ENCODE measurements at regions not wholly inside any gene's neighbourhood (a gene's known extent, or its start where the extent isn't known, plus 50 kb on each side); places are given as distances from the start of the nearest gene placed in this dataset.

DNA sequence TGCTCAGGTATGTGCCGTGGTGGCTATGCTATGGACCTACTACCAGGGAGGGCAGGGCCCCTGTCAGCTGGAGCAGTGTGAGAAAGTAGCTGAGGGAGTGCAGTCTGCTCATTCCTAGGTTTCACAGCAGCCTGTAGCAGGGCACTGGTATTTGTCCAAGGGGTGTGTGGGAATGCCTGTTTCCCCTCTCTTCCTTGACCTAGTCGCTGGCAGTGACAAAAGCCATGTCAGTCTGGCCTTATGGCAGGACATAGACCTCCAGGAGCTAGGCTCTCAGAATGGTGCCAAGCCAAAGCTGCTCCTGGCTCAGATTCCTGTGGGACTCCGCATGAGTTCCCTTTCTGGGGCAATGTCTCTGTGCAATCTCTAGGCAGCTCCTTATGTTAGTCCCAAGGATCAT, 253.9 kb upstream of the TYRP1 start:
- H3K56ac ChIP-seq (ENCODE audit: extremely low read depth, insufficient read depth, low read length): no peak overlapping the region
- no peak overlapping the region for H3K4me3 ChIP-seq (ENCODE audit: insufficient read depth, low read depth, low read length)
- no peak for ATAC-seq (ENCODE audit: low read depth)
- DNase-seq: no peak
- H4K5ac ChIP-seq (ENCODE audit: low read depth, low read length): no peak overlapping the region
- dilution Hi-C loops (cut with HindIII; ENCODE audit: low sequenced_read_pairs, unreplicated experiment) (no loop called here), intact Hi-C loops (cut with micrococcal nuclease) (no loop called here), in situ Hi-C loops (cut with MboI; ENCODE audit: low sequenced_read_pairs) (no loop called here)
- no peaks in the 10 kb centered on the region for H3K36me3 ChIP-seq (ENCODE audit: control insufficient read depth, insufficient read depth, low read length)
- H2AK9ac ChIP-seq (replicated peaks; ENCODE audit: low read depth, low read length, poor library complexity): no peak overlapping the region
- no peaks in the 10 kb centered on the region for H3K79me1 ChIP-seq (ENCODE audit: low read depth in 1 of 2, low read length in 2 of 2)
- no TSS peak for BruUV-seq (replicated peaks)
- H2BK120ac ChIP-seq (ENCODE audit: low read depth, low read length): no peak overlapping the region
- H3K4ac ChIP-seq (ENCODE audit: low read depth, low read length): no peak overlapping the region
- H3K27me3 ChIP-seq (ENCODE audit: control insufficient read depth, insufficient read depth, low read length): no peaks in the 10 kb centered on the region
- no peak overlapping the region for H4K8ac ChIP-seq (ENCODE audit: low read depth in 2 of 2, low read length in 2 of 2)
- no peak overlapping the region for H3K4me2 ChIP-seq (ENCODE audit: low read depth, low read length)
- H3K4me1 ChIP-seq (ENCODE audit: control insufficient read depth, insufficient read depth, low read length): no peaks in the 10 kb centered on the region
- no peak overlapping the region for H3K27ac ChIP-seq (ENCODE audit: insufficient read depth, low read length)
- WGBS, 2 experiments (ENCODE audit: extremely low coverage in 2 of 2, insufficient read length in 1 of 2): no CpG with 5 or more reads among the region's 3 CpGs
- no peak overlapping the region for H3K9ac ChIP-seq (ENCODE audit: low read depth, low read length)
- H3K18ac ChIP-seq (ENCODE audit: low read depth, low read length): no peak overlapping the region
- no peak overlapping the region for H2BK5ac ChIP-seq (ENCODE audit: low read depth, low read length, poor library complexity, severe bottlenecking)
- no peak overlapping the region for H4K91ac ChIP-seq (ENCODE audit: insufficient read depth, low read depth, low read length)
- no peaks in the 10 kb centered on the region; the same call in 1 of the 2 replicates for H3K9me3 ChIP-seq (ENCODE audit: control insufficient read depth, insufficient read depth, low read length)
- H4K20me1 ChIP-seq (ENCODE audit: insufficient read depth, low read length): no peaks in the 10 kb centered on the region
- no peak overlapping the region for H2AK5ac ChIP-seq (ENCODE audit: low read depth, low read length)
- no peaks in the 10 kb centered on the region for H3K9me1 ChIP-seq (ENCODE audit: insufficient read depth, low read length)
- H2AFZ ChIP-seq (replicated peaks; ENCODE audit: low read length, poor library complexity): no peak overlapping the region
- no peak for TF ChIP-seq MAFK (IDR thresholded peaks at IDR 0.05; ENCODE audit: low read depth, low read length)
- TF ChIP-seq, protein P1, sequence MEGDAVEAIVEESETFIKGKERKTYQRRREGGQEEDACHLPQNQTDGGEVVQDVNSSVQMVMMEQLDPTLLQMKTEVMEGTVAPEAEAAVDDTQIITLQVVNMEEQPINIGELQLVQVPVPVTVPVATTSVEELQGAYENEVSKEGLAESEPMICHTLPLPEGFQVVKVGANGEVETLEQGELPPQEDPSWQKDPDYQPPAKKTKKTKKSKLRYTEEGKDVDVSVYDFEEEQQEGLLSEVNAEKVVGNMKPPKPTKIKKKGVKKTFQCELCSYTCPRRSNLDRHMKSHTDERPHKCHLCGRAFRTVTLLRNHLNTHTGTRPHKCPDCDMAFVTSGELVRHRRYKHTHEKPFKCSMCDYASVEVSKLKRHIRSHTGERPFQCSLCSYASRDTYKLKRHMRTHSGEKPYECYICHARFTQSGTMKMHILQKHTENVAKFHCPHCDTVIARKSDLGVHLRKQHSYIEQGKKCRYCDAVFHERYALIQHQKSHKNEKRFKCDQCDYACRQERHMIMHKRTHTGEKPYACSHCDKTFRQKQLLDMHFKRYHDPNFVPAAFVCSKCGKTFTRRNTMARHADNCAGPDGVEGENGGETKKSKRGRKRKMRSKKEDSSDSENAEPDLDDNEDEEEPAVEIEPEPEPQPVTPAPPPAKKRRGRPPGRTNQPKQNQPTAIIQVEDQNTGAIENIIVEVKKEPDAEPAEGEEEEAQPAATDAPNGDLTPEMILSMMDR (conservative IDR thresholded peaks at IDR 0.05; ENCODE audit: low read depth, low read length): no peak
- TF ChIP-seq POLR2A (IDR thresholded peaks at IDR 0.05; ENCODE audit: low read depth, low read length): no peak
- TF ChIP-seq, protein P2, sequence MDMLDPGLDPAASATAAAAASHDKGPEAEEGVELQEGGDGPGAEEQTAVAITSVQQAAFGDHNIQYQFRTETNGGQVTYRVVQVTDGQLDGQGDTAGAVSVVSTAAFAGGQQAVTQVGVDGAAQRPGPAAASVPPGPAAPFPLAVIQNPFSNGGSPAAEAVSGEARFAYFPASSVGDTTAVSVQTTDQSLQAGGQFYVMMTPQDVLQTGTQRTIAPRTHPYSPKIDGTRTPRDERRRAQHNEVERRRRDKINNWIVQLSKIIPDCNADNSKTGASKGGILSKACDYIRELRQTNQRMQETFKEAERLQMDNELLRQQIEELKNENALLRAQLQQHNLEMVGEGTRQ (IDR thresholded peaks at IDR 0.05; ENCODE audit: low read depth, low read length): no peak
- no peak for TF ChIP-seq RAD21 (IDR thresholded peaks at IDR 0.05; ENCODE audit: low read length)
- TF ChIP-seq SMC3 (IDR thresholded peaks at IDR 0.05; ENCODE audit: low read depth, low read length): no peak
- TF ChIP-seq BHLHE40 (IDR thresholded peaks at IDR 0.05; ENCODE audit: low read depth, low read length): no peak
- TF ChIP-seq, protein P3, sequence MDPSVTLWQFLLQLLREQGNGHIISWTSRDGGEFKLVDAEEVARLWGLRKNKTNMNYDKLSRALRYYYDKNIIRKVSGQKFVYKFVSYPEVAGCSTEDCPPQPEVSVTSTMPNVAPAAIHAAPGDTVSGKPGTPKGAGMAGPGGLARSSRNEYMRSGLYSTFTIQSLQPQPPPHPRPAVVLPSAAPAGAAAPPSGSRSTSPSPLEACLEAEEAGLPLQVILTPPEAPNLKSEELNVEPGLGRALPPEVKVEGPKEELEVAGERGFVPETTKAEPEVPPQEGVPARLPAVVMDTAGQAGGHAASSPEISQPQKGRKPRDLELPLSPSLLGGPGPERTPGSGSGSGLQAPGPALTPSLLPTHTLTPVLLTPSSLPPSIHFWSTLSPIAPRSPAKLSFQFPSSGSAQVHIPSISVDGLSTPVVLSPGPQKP (IDR thresholded peaks at IDR 0.05; ENCODE audit: borderline replicate concordance, low read depth, low read length): no peak
- no peak for TF ChIP-seq RCOR1 (IDR thresholded peaks at IDR 0.05; ENCODE audit: insufficient replicate concordance, low read length)
- TF ChIP-seq MAZ (IDR thresholded peaks at IDR 0.05; ENCODE audit: borderline replicate concordance, low read depth, low read length): no peak
- TF ChIP-seq CEBPB (IDR thresholded peaks at IDR 0.05; ENCODE audit: low read depth, low read length): no peak
- TF ChIP-seq RFX5 (IDR thresholded peaks at IDR 0.05; ENCODE audit: low read depth, low read length): no peak
- TF ChIP-seq CHD1 (IDR thresholded peaks at IDR 0.05; ENCODE audit: low read depth, low read length): no peak
- no peak overlapping the region for H3K14ac ChIP-seq (replicated peaks; ENCODE audit: low read depth, low read length)
- ChIA-PET POLR2A (ENCODE audit: unreplicated experiment) (no interaction called here), CTCF (interaction anchor here (0.8 kb wide), 1 partner anchor 13 kb away, joined by 3 read pairs; no protein-coding TSS in a partner anchor)
- H2BK20ac ChIP-seq (ENCODE audit: low read depth, low read length): no peak overlapping the region
- H2BK15ac ChIP-seq (ENCODE audit: low read depth, low read length): no peak overlapping the region
- no peak overlapping the region for H3K23ac ChIP-seq (ENCODE audit: low read depth, low read length)

Measured in IMR-90 (cell line).